Fibroblast of villous mesenchyme (primary cell): ENCODE measurements at regions not wholly inside any gene's neighbourhood (a gene's known extent, or its start where the extent isn't known, plus 50 kb on each side); places are given as distances from the start of the nearest gene placed in this dataset.

Source experiments
- DNase-seq: peaks from one replicate; pipeline ENCODE4 v3.0.0-alpha.2; 2010; ENCODE audit warnings: low read depth
- H3K4me3 ChIP-seq: 2 replicates; pipeline ENCODE4 v1.5.1; 2011; ENCODE audit warnings: low read depth, mild to moderate bottlenecking, low read length
- TF ChIP-seq, protein P1 (sequence below): IDR thresholded peaks from 2 replicates; pipeline ENCODE4 v1.5.1; 2012; ENCODE audit warnings: low read depth, mild to moderate bottlenecking, low read length; ENCODE audit not compliant: insufficient read depth

DNA sequence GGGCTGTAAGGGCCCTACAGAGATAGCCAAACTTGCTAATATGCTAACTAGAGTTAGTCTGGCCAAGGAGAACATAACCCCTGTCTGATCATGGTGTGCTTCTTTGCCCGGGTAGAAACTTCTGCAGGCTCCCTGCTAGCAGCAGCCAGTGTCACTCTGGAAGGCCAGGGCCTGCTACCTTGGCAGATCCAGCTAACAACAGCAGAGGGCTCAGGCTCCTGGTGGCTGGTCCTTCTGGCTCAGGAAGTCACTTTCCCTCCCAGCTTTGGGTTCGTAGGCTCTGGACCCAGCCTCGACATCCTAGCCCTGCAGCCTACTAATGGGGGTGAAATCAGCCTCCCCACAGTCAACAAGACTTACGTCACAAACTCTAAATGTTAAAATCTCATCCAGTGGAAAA lies 373.7 kb upstream of the RGMA start:
- TF ChIP-seq, protein P1, sequence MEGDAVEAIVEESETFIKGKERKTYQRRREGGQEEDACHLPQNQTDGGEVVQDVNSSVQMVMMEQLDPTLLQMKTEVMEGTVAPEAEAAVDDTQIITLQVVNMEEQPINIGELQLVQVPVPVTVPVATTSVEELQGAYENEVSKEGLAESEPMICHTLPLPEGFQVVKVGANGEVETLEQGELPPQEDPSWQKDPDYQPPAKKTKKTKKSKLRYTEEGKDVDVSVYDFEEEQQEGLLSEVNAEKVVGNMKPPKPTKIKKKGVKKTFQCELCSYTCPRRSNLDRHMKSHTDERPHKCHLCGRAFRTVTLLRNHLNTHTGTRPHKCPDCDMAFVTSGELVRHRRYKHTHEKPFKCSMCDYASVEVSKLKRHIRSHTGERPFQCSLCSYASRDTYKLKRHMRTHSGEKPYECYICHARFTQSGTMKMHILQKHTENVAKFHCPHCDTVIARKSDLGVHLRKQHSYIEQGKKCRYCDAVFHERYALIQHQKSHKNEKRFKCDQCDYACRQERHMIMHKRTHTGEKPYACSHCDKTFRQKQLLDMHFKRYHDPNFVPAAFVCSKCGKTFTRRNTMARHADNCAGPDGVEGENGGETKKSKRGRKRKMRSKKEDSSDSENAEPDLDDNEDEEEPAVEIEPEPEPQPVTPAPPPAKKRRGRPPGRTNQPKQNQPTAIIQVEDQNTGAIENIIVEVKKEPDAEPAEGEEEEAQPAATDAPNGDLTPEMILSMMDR = no peak
- no peak for DNase-seq
- H3K4me3 ChIP-seq = no peak overlapping the region

DNA sequence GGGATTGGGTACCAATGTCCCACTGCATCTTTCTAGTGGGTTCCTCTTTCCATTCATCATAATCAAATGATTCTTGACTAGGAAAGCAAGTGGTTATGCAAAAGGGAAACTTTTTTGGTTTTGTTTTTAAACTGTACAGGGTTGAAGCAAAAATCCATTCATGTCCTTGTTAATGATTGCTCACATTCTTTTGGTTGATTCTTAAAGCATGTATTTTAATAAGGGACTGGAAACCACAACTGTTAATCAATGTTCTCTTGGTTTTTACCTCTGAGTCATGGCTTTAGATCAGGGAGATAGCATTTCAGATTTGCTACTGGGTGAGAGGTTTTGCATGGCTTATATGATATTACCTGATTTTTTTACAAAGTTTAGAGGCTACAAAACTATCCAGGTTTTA lies 371.7 kb upstream of the RGMA start:
- no peak for DNase-seq
- no peak overlapping the region for H3K4me3 ChIP-seq
- TF ChIP-seq, protein P1 = no peak

DNA sequence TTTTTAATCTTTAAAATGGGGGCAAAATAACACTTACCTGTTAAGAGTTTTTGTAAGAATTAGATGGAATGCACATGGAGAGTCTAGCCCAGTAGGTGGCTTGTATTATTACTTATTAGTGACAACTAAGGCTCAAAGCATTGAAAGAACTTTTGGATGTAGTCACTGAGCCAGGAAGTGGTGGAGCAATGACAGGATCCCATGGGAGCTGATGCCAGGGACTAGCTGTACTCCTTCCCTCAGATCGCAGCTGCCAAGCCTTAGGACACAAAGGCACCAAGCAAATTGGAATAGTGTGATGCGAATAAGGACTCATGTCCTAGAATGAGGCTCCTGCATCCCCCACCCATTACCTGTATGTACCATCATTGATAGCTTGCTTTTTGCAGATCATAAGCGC lies 370.4 kb upstream of the RGMA start:
- TF ChIP-seq, protein P1 = no peak
- DNase-seq = no peak
- H3K4me3 ChIP-seq = no peak overlapping the region

DNA sequence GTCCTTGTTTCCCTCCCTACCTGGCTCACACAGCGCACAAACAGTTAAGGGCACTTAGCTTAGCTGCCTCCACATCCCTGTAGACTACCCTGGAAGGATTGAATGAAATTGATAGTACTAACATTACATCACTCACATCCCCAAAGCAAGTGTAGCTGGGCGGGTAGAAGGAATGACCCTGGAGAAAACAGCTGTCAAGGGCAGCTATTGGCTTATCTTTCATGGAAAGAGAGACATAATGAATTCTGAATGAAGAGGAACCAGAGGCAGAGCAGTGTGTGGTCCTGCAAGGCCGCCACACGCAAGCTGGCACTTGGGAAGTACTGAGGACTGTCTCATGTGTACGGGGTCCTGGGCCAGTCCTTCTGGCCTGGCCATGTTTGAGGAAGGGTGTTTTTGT lies 369.6 kb upstream of the RGMA start:
- no peak for DNase-seq
- no peak overlapping the region for H3K4me3 ChIP-seq
- TF ChIP-seq, protein P1 = no peak

DNA sequence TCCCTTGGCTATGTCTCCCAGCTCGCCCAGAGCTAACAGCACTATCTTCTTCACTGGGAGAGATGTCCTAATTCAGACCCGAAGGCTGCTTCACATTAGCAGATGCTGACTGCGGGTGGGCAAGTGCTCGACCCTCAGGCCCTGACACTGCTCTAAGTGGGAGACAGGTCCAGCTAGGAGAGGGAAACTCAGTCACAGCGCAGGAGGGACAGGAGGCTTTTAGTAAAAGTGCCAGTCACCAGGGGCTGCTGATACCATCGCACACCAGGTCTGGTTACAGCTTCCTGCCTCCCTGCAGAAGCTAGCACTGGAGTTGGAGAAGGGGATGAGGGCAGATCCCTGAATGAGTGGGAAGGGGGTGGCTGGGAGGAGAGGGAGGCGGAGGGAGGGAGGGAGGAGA lies 365.8 kb upstream of the RGMA start:
- TF ChIP-seq, protein P1 = no peak
- no peak for DNase-seq

DNA sequence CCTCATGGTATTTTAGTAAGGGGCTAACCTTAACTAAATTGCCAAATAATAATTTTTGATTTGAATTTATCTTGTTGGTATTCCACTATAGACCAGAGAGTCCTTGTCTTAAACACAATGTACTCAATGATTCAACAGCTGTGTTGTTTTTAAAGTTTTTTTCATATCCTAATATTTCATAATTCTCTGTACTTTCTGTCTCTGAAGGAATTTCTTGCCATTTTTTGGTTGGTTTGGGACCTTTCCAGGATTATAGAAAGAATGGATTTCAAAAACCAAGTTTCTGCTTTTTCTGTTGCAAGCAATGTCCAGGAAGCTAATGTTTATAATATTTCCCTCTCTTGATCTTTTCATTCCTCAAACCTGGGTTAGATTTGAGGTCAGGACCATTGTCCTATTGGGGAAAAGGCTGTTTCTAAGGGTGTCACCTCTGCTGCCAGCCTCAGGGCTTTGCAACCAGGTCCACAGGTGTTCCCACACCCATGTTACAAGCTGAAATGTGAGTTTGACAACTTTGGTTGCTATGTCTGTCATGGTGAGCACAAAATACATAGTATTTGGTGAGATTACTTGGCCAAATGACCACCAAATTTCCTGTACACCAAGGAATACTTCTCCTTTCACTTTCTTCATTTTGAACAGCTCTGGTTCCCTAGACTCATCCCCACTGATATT lies 363.7 kb upstream of the RGMA start:
- no peak overlapping the region for H3K4me3 ChIP-seq
- TF ChIP-seq, protein P1 = no peak
- no peak for DNase-seq

More for the DNA sequence above, 365.8 kb upstream of the RGMA start:
- no peak overlapping the region for H3K4me3 ChIP-seq

GRCh38 chr15:93451822-93452221 lies 362.8 kb upstream of the RGMA start:
- no peak overlapping the region for H3K4me3 ChIP-seq
- TF ChIP-seq, protein P1 = no peak
- no peak for DNase-seq
